ENCODE measurements at regions not wholly inside any gene's neighbourhood (a gene's known extent, or its start where the extent isn't known, plus 50 kb on each side); places are given as distances from the start of the nearest gene placed in this dataset.

DNA sequence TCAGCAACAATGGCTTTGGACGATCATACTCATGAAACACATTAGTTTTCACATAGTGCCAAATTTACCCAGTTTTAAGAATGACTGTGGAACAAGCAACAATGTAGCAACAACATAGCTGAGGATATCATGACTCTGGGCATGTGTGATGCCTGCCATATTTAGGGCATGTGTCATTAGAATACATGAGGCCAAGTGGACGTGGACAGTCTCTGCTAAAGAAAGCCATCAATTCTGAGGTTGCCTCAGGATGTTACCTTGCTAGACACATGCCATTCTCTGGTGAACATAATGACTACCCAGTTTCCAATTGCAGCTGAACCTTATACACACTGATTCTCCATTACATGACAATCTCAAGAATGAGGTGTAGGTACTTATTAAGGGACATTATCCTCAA lies 103.3 kb upstream of the ADAMTS19 start:
- TF ChIP-seq, protein P1, sequence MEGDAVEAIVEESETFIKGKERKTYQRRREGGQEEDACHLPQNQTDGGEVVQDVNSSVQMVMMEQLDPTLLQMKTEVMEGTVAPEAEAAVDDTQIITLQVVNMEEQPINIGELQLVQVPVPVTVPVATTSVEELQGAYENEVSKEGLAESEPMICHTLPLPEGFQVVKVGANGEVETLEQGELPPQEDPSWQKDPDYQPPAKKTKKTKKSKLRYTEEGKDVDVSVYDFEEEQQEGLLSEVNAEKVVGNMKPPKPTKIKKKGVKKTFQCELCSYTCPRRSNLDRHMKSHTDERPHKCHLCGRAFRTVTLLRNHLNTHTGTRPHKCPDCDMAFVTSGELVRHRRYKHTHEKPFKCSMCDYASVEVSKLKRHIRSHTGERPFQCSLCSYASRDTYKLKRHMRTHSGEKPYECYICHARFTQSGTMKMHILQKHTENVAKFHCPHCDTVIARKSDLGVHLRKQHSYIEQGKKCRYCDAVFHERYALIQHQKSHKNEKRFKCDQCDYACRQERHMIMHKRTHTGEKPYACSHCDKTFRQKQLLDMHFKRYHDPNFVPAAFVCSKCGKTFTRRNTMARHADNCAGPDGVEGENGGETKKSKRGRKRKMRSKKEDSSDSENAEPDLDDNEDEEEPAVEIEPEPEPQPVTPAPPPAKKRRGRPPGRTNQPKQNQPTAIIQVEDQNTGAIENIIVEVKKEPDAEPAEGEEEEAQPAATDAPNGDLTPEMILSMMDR (IDR thresholded peaks at IDR 0.05 in 2 of 3, conservative IDR thresholded peaks at IDR 0.05 in 1 of 3; ENCODE audit: borderline replicate concordance in 1 of 3, insufficient read depth in 1 of 3, low read depth in 2 of 3, low read length in 2 of 3), result no peak
- no peak for TF ChIP-seq RAD21 (IDR thresholded peaks at IDR 0.05; ENCODE audit: low read depth)
- TF ChIP-seq SRF (IDR thresholded peaks at IDR 0.05; ENCODE audit: low read depth), result no peak
- no peak for TF ChIP-seq SP1 (IDR thresholded peaks at IDR 0.05; ENCODE audit: low read depth)
- TF ChIP-seq EZH2phosphoT487 (IDR thresholded peaks at IDR 0.05; ENCODE audit: borderline replicate concordance), result no peak
- TF ChIP-seq POLR2A (IDR thresholded peaks at IDR 0.05; ENCODE audit: borderline replicate concordance, extremely low read depth, insufficient read depth, insufficient read length), result no peak
- TF ChIP-seq EGR1 (IDR thresholded peaks at IDR 0.05; ENCODE audit: low read depth), result no peak
- TF ChIP-seq EZH2 (IDR thresholded peaks at IDR 0.05), result no peak
- TF ChIP-seq, protein P2, sequence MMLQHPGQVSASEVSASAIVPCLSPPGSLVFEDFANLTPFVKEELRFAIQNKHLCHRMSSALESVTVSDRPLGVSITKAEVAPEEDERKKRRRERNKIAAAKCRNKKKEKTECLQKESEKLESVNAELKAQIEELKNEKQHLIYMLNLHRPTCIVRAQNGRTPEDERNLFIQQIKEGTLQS (IDR thresholded peaks at IDR 0.05), result no peak
